IMR-90 (cell line): ENCODE measurements at regions not wholly inside any gene's neighbourhood (a gene's known extent, or its start where the extent isn't known, plus 50 kb on each side); places are given as distances from the start of the nearest gene placed in this dataset.

ENCODE experiments used
- ATAC-seq: fragments of 200-7000 bp; cut with Tn5 transposase; 2 replicates; pipeline ENCODE4 v1.9.1; 2020; ENCODE audit warnings: low read depth, mild to moderate bottlenecking, moderate library complexity
- BruUV-seq: library from RNA; stranded (reverse); fragments of 400-500 nt; replicated peaks from 2 replicates; lab custom pipeline; 2021; lab: Mats Ljungman, UMichigan
- CTCF ChIA-PET: fragments of 300-600 bp; formaldehyde crosslinking; extraction: SDS; loops from one replicate; lab custom pipeline; 2021; ENCODE audit warnings: antibody characterized with exemption; lab: Yijun Ruan, JAX
- POLR2A ChIA-PET: fragments of 300-600 bp; sonication (Branson Sonifier 250); formaldehyde crosslinking; loops from one replicate; lab custom pipeline; 2022; ENCODE audit warnings: antibody characterized with exemption; ENCODE audit not compliant: unreplicated experiment; lab: Charles Lee
- DNase-seq: peaks from one replicate; pipeline ENCODE4 v3.0.0; 2013
- H2AFZ ChIP-seq: replicated peaks from 2 replicates; pipeline ENCODE3; 2013; ENCODE audit warnings: low read length, mild to moderate bottlenecking; ENCODE audit not compliant: poor library complexity
- H2AK5ac ChIP-seq: 2 replicates; pipeline ENCODE4 v1.6.1; 2013; ENCODE audit warnings: low read depth, low read length, inconsistent platforms
- H2AK9ac ChIP-seq: replicated peaks from 2 replicates; pipeline ENCODE3; 2013; ENCODE audit warnings: mild to moderate bottlenecking, low read depth, low read length, moderate library complexity; ENCODE audit not compliant: poor library complexity
- H2BK120ac ChIP-seq: 2 replicates; pipeline ENCODE4 v1.6.1; 2013; ENCODE audit warnings: low read depth, low read length, inconsistent platforms
- H2BK15ac ChIP-seq: 3 replicates; pipeline ENCODE4 v1.6.1; 2013; ENCODE audit warnings: low read depth, low read length, inconsistent platforms
- H2BK20ac ChIP-seq: 2 replicates; pipeline ENCODE4 v1.6.1; 2013; ENCODE audit warnings: low read depth, mild to moderate bottlenecking, inconsistent platforms, low read length, moderate library complexity
- H2BK5ac ChIP-seq: 2 replicates; pipeline ENCODE4 v1.6.1; 2013; ENCODE audit warnings: mild to moderate bottlenecking, low read depth, low read length, inconsistent platforms; ENCODE audit not compliant: poor library complexity, severe bottlenecking
- H3K14ac ChIP-seq: replicated peaks from 2 replicates; pipeline ENCODE4 v1.6.1; 2013; ENCODE audit warnings: low read depth, low read length, inconsistent platforms
- H3K18ac ChIP-seq: 2 replicates; pipeline ENCODE4 v1.6.1; 2013; ENCODE audit warnings: low read depth, low read length, control low read depth
- H3K23ac ChIP-seq: 2 replicates; pipeline ENCODE4 v1.6.1; 2013; ENCODE audit warnings: low read depth, low read length, inconsistent platforms
- H3K27ac ChIP-seq: 2 replicates; pipeline ENCODE4 v1.5.1; 2013; ENCODE audit warnings: mild to moderate bottlenecking, control low read depth, low read length; ENCODE audit not compliant: insufficient read depth
- H3K27me3 ChIP-seq: 2 replicates; pipeline ENCODE4 v1.6.1; 2013; ENCODE audit warnings: low read length; ENCODE audit not compliant: control insufficient read depth, insufficient read depth
- H3K36me3 ChIP-seq: 2 replicates; pipeline ENCODE4 v1.6.1; 2013; ENCODE audit warnings: low read length, mixed read lengths; ENCODE audit not compliant: control insufficient read depth, insufficient read depth
- H3K4ac ChIP-seq: 2 replicates; pipeline ENCODE4 v1.6.1; 2013; ENCODE audit warnings: low read depth, low read length, inconsistent platforms
- H3K4me1 ChIP-seq: 2 replicates; pipeline ENCODE4 v1.6.1; 2013; ENCODE audit warnings: low read length, mixed read lengths; ENCODE audit not compliant: control insufficient read depth, insufficient read depth
- H3K4me2 ChIP-seq: 2 replicates; pipeline ENCODE4 v1.6.1; 2013; ENCODE audit warnings: low read depth, mild to moderate bottlenecking, control low read depth, low read length, moderate library complexity
- H3K4me3 ChIP-seq: 2 replicates; pipeline ENCODE4 v1.5.1; 2013; ENCODE audit warnings: low read depth, mild to moderate bottlenecking, control low read depth, low read length, moderate library complexity; ENCODE audit not compliant: insufficient read depth
- H3K56ac ChIP-seq: 2 replicates; pipeline ENCODE4 v1.6.1; 2013; ENCODE audit warnings: low read length, inconsistent platforms; ENCODE audit not compliant: insufficient read depth; ENCODE audit errors: extremely low read depth
- H3K79me1 ChIP-seq, 2 experiments: 2 replicates each; pipeline ENCODE4 v1.6.1; 2013; ENCODE audit warnings: low read length in 2 of 2, inconsistent platforms in 1 of 2, low read depth in 1 of 2
- H3K9ac ChIP-seq: 2 replicates; pipeline ENCODE4 v1.6.1; 2013; ENCODE audit warnings: low read depth, low read length, control low read depth
- H3K9me1 ChIP-seq: 2 replicates; pipeline ENCODE4 v1.6.1; 2013; ENCODE audit warnings: low read length, inconsistent platforms; ENCODE audit not compliant: insufficient read depth
- H3K9me3 ChIP-seq: 2 replicates; pipeline ENCODE4 v1.6.1; 2013; ENCODE audit warnings: low read length; ENCODE audit not compliant: control insufficient read depth, insufficient read depth
- H4K20me1 ChIP-seq: 2 replicates; pipeline ENCODE4 v1.6.1; 2013; ENCODE audit warnings: low read length, inconsistent platforms; ENCODE audit not compliant: insufficient read depth
- H4K5ac ChIP-seq: 2 replicates; pipeline ENCODE4 v1.6.1; 2013; ENCODE audit warnings: mild to moderate bottlenecking, low read depth, low read length, control low read depth
- H4K8ac ChIP-seq, 2 experiments: 2 replicates each; pipeline ENCODE4 v1.6.1; 2013; ENCODE audit warnings: low read depth in 2 of 2, low read length in 2 of 2, control low read depth in 1 of 2, inconsistent platforms in 1 of 2
- H4K91ac ChIP-seq: 2 replicates; pipeline ENCODE4 v1.6.1; 2013; ENCODE audit warnings: low read depth, low read length, inconsistent platforms; ENCODE audit not compliant: insufficient read depth
- BHLHE40 ChIP-seq: fragments of 150-350 bp; IDR thresholded peaks from 2 replicates; pipeline ENCODE4 v1.6.1; 2016; ENCODE audit warnings: mild to moderate bottlenecking, low read depth, low read length
- CEBPB ChIP-seq: IDR thresholded peaks from 2 replicates; pipeline ENCODE4 v1.6.1; 2012; ENCODE audit warnings: low read depth, low read length, improper control_type of control experiment
- CHD1 ChIP-seq: IDR thresholded peaks from 2 replicates; pipeline ENCODE4 v1.6.1; 2012; ENCODE audit warnings: low read depth, low read length, improper control_type of control experiment
- ELK1 ChIP-seq: fragments of 150-350 bp; IDR thresholded peaks from 2 replicates; pipeline ENCODE4 v1.6.1; 2016; ENCODE audit warnings: low read depth, mild to moderate bottlenecking, low read length, moderate library complexity, borderline replicate concordance
- FOS ChIP-seq: fragments of 150-350 bp; IDR thresholded peaks from 2 replicates; pipeline ENCODE4 v1.6.1; 2016; ENCODE audit warnings: low read depth, low read length
- MAFK ChIP-seq: IDR thresholded peaks from 2 replicates; pipeline ENCODE4 v1.6.1; 2012; ENCODE audit warnings: low read depth, low read length, improper control_type of control experiment
- MAZ ChIP-seq: IDR thresholded peaks from 2 replicates; pipeline ENCODE4 v1.6.1; 2012; ENCODE audit warnings: low read depth, mild to moderate bottlenecking, low read length, improper control_type of control experiment, moderate library complexity, borderline replicate concordance
- MXI1 ChIP-seq: IDR thresholded peaks from 2 replicates; pipeline ENCODE4 v1.6.1; 2012; ENCODE audit warnings: low read depth, mild to moderate bottlenecking, low read length, moderate library complexity, borderline replicate concordance
- NFE2L2 ChIP-seq: fragments of 150-350 bp; IDR thresholded peaks from 2 replicates; pipeline ENCODE4 v1.6.1; 2016; ENCODE audit warnings: low read depth, mild to moderate bottlenecking, low read length
- POLR2A ChIP-seq: IDR thresholded peaks from 2 replicates; pipeline ENCODE4 v1.6.1; 2012; ENCODE audit warnings: mild to moderate bottlenecking, low read depth, low read length
- RAD21 ChIP-seq: IDR thresholded peaks from 2 replicates; pipeline ENCODE4 v1.6.1; 2012; ENCODE audit warnings: low read length, improper control_type of control experiment
- RFX5 ChIP-seq: IDR thresholded peaks from 2 replicates; pipeline ENCODE4 v1.8.0; 2012; ENCODE audit warnings: low read depth, mild to moderate bottlenecking, low read length, moderate library complexity
- SMC3 ChIP-seq: fragments of 150-350 bp; IDR thresholded peaks from 2 replicates; pipeline ENCODE4 v1.6.1; 2016; ENCODE audit warnings: low read depth, mild to moderate bottlenecking, antibody characterized with exemption, low read length, moderate library complexity
- USF2 ChIP-seq: fragments of 150-350 bp; IDR thresholded peaks from 2 replicates; pipeline ENCODE4 v1.6.1; 2017; ENCODE audit warnings: mild to moderate bottlenecking, antibody characterized with exemption, low read length, low read depth
- WGBS, 2 experiments: methylation state at CpG; one replicate each; pipeline versions ENCODE4 v1.1.5 to v1.1.7; 2013; ENCODE audit warnings: missing lambda C conversion rate in 2 of 2; ENCODE audit not compliant: insufficient read length in 1 of 2; ENCODE audit errors: extremely low coverage in 2 of 2; 5-methylcytosine and 5-hydroxymethylcytosine counted together
- dilution Hi-C: fragments of 300-500 bp; cut with HindIII; formaldehyde crosslinking; loops from one replicate; pipeline ENCODE4 v1.14.3; 2018; ENCODE audit warnings: low sequenced_read_pairs; ENCODE audit not compliant: unreplicated experiment
- in situ Hi-C: fragments of 300-500 bp; cut with MboI; formaldehyde crosslinking; loops from 3 replicates; pipeline ENCODE4 v1.14.3; 2019; ENCODE audit warnings: low sequenced_read_pairs, inconsistent platforms, mixed read lengths
- intact Hi-C: fragments of 100-400 bp; cut with micrococcal nuclease; formaldehyde crosslinking; loops from 2 replicates; pipeline ENCODE4 v1.10.0; 2022
- TF ChIP-seq, protein P1 (sequence below): conservative IDR thresholded peaks from 2 replicates; pipeline ENCODE4 v1.5.1; 2012; ENCODE audit warnings: mild to moderate bottlenecking, low read depth, low read length, improper control_type of control experiment

GRCh38 chr9:126235336-126236243 lies 91.0 kb upstream of the MVB12B start:
- CTCF ChIA-PET, result no interaction called here
- WGBS, 2 experiments, result 82% methylated on average over 20 of the region's 49 CpGs; no CpG with 5 or more reads in 1 of the 2 experiments
- BruUV-seq, result no TSS peak
- TF ChIP-seq FOS (no peak), ELK1 (no peak), RAD21 (no peak), MXI1 (no peak), CEBPB (no peak), CHD1 (no peak), MAFK (no peak), SMC3 (no peak), BHLHE40 (no peak), POLR2A (no peak), MAZ (no peak), USF2 (no peak), RFX5 (no peak), NFE2L2 (no peak)
- TF ChIP-seq, protein P1, sequence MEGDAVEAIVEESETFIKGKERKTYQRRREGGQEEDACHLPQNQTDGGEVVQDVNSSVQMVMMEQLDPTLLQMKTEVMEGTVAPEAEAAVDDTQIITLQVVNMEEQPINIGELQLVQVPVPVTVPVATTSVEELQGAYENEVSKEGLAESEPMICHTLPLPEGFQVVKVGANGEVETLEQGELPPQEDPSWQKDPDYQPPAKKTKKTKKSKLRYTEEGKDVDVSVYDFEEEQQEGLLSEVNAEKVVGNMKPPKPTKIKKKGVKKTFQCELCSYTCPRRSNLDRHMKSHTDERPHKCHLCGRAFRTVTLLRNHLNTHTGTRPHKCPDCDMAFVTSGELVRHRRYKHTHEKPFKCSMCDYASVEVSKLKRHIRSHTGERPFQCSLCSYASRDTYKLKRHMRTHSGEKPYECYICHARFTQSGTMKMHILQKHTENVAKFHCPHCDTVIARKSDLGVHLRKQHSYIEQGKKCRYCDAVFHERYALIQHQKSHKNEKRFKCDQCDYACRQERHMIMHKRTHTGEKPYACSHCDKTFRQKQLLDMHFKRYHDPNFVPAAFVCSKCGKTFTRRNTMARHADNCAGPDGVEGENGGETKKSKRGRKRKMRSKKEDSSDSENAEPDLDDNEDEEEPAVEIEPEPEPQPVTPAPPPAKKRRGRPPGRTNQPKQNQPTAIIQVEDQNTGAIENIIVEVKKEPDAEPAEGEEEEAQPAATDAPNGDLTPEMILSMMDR, result no peak

More at GRCh38 chr9:126235336-126236243, 91.0 kb upstream of the MVB12B start:
- ATAC-seq, result no peak
- Histone ChIP-seq H4K91ac (no peak overlapping the region), H4K8ac (no peak overlapping the region), H2AFZ (no peak overlapping the region), H2BK20ac (no peak overlapping the region), H3K9ac (no peak overlapping the region), H3K79me1 (no peaks in the 10 kb centered on the region), H3K9me3 (no peaks in the 10 kb centered on the region), H3K9me1 (no peaks in the 10 kb centered on the region), H3K18ac (no peak overlapping the region), H3K4me2 (no peak overlapping the region), H2AK5ac (no peak overlapping the region), H4K20me1 (no peaks in the 10 kb centered on the region), H3K23ac (no peak overlapping the region), H3K4me3 (no peak overlapping the region), H3K4me1 (no peaks in the 10 kb centered on the region), H3K27me3 (peaks cover 19% of the 10 kb centered on the region), H3K4ac (no peak overlapping the region), H2BK120ac (no peak overlapping the region), H2BK15ac (no peak overlapping the region), H3K27ac (no peak overlapping the region), H2AK9ac (no peak overlapping the region), H3K56ac (no peak overlapping the region), H3K36me3 (no peaks in the 10 kb centered on the region), H4K5ac (no peak overlapping the region), H3K14ac (no peak overlapping the region), H2BK5ac (no peak overlapping the region)
- in situ Hi-C loops, result loop anchor here (25.0 kb wide), 1 partner anchor 673 kb away; no protein-coding TSS in a partner anchor
- POLR2A ChIA-PET, result no interaction called here
- dilution Hi-C loops, result no loop called here
- no peak for DNase-seq
- intact Hi-C loops, result no loop called here
